ENCODE measurements at regions not wholly inside any gene's neighbourhood (a gene's known extent, or its start where the extent isn't known, plus 50 kb on each side); places are given as distances from the start of the nearest gene placed in this dataset.

DNA sequence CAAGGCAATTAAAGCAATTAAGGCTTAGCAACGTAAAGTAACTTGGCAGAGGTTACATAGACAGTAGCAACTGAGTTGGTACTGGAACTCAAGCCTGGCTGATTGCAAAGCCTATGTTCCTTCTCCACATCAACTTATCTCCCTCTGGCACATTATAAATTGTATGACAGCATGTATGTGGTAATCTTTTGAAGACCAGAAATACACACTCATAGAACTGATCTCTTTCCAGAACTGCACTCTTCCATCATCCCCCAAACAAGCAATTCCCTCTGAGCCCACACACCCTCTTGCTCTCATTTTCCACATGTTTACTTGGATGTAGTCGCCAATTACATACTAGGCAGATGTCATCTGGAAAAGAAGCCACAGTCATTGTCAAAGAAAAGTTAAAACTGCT, 502.2 kb downstream of the PLPP3 start:
- DNase-seq (ENCODE audit: insufficient read length, low spot score) (no peak), FAIRE-seq (no peak)
- TF ChIP-seq SPI1 (IDR thresholded peaks at IDR 0.05; ENCODE audit: low read depth, low read length) (no peak), POLR2A (IDR thresholded peaks at IDR 0.05; ENCODE audit: low read depth, low read length) (no peak), PAX5 (IDR thresholded peaks at IDR 0.05; ENCODE audit: insufficient read depth, low read length, severe bottlenecking) (no peak), TAF1 (IDR thresholded peaks at IDR 0.05; ENCODE audit: low read depth, low read length) (no peak), POLR2AphosphoS5 (IDR thresholded peaks at IDR 0.05; ENCODE audit: low read depth, low read length) (no peak), POU2F2 (IDR thresholded peaks at IDR 0.05; ENCODE audit: low read depth, low read length) (no peak)

DNA sequence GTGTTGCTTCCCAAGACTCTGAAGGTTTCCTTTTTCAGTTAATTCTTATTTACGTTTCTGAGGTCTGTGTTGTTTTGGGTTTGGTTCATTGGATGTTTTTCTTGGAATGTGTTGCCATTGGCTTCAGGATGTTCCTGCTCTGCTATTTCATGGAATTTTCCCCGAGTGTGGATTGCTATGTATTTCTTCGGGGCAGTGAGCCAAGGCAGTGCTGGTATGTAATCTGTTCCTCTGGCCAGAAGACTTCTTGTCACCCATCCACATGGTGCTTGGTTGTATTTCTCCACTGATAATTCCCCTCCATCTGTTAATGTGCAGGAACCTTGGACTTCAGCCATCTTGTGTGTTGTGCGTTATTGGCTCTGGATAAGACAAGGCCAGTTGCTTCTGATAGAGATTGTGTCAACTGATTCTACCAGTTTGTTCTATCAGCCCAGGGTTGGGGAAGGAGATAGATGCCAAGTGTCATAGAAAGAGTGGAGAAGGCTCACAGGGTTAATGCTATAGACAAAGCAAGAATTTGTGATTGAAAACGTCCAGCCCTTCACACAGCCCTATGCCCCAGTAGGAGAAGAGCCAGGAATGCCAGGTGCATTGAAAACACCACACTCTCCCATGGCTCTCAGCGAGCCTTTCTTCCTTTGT, 505.2 kb downstream of the PLPP3 start:
- no peak for DNase-seq (ENCODE audit: insufficient read length, low spot score)
- FAIRE-seq: no peak
- no peak for TF ChIP-seq PAX5 (IDR thresholded peaks at IDR 0.05; ENCODE audit: insufficient read depth, low read length, severe bottlenecking)
- TF ChIP-seq TAF1 (IDR thresholded peaks at IDR 0.05; ENCODE audit: low read depth, low read length): no peak
- TF ChIP-seq POLR2A (IDR thresholded peaks at IDR 0.05; ENCODE audit: low read depth, low read length): no peak
- no peak for TF ChIP-seq SPI1 (IDR thresholded peaks at IDR 0.05; ENCODE audit: low read depth, low read length)
- TF ChIP-seq POLR2AphosphoS5 (IDR thresholded peaks at IDR 0.05; ENCODE audit: low read depth, low read length): no peak
- TF ChIP-seq POU2F2 (IDR thresholded peaks at IDR 0.05; ENCODE audit: low read depth, low read length): no peak

DNA sequence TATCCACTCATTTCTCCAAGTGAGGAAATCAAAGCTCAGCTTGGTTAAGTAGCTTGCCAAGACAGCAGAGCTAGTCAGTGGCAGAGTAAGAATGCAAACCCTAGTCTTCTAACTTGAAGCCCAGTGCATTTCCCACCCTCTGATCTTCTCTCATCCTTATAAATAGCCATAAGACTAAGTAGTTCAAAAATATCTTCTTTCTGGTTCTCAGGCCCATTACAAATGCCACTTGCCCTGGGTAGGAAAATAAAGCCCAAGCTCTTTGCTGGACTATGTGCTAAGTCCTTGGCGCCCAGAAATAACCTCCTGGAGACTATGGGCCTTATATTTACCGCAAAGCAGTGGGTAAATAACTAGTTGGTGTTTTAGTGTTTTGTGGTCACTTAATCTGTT, 505.8 kb downstream of the PLPP3 start:
- no peak for TF ChIP-seq POLR2AphosphoS5 (IDR thresholded peaks at IDR 0.05; ENCODE audit: low read depth, low read length)
- no peak for TF ChIP-seq POU2F2 (IDR thresholded peaks at IDR 0.05; ENCODE audit: low read depth, low read length)
- FAIRE-seq (no peak), DNase-seq (ENCODE audit: insufficient read length, low spot score) (no peak)

DNA sequence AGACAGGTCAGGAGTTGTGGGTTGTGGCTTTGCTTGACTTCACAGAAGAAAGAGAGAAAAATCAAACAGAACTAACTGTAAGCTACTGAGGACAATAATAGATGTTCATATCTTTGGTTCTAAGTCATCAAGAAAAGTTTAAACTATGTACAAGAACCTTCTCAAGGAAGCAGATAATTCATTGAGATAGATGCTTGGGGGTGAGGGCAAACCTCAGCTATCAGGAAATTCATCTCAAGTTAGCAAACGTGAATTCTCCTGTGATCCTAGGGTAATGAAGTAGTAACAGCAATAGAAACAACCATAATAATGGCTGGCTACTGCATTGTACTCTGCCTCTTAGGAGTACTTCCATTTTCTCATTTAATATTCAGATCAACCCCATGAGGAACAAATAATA, 506.2 kb downstream of the PLPP3 start:
- FAIRE-seq: no peak
- no peak for DNase-seq (ENCODE audit: insufficient read length, low spot score)
- TF ChIP-seq POU2F2 (IDR thresholded peaks at IDR 0.05; ENCODE audit: low read depth, low read length): no peak
- no peak for TF ChIP-seq POLR2A (IDR thresholded peaks at IDR 0.05; ENCODE audit: low read depth, low read length)
- no peak for TF ChIP-seq POLR2AphosphoS5 (IDR thresholded peaks at IDR 0.05; ENCODE audit: low read depth, low read length)
- no peak for TF ChIP-seq TAF1 (IDR thresholded peaks at IDR 0.05; ENCODE audit: low read depth, low read length)
- TF ChIP-seq SPI1 (IDR thresholded peaks at IDR 0.05; ENCODE audit: low read depth, low read length): no peak
- TF ChIP-seq PAX5 (IDR thresholded peaks at IDR 0.05; ENCODE audit: insufficient read depth, low read length, severe bottlenecking): no peak

DNA sequence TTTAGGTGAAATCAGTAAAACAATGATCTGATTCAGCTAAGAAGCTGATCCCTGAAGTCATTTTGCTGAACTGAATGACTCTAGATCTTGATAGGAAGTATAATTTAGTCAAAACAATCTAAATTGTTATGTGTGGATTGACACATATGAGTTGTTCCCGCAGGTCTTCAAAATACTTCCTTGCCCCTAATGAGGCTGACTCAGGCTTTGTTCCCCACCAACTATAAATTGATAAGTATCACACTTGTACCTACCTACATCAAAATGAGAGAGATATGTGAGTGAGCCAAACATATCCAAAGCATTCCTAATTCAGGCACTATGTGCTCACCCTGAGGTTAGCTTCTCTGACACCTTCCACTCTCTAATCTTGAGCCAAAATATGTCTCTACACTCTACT, 507.1 kb downstream of the PLPP3 start:
- FAIRE-seq (no peak), DNase-seq (ENCODE audit: insufficient read length, low spot score) (no peak)
- TF ChIP-seq POLR2AphosphoS5 (IDR thresholded peaks at IDR 0.05; ENCODE audit: low read depth, low read length): no peak
- no peak for TF ChIP-seq POLR2A (IDR thresholded peaks at IDR 0.05; ENCODE audit: low read depth, low read length)
- TF ChIP-seq POU2F2 (IDR thresholded peaks at IDR 0.05; ENCODE audit: low read depth, low read length): no peak
- TF ChIP-seq PAX5 (IDR thresholded peaks at IDR 0.05; ENCODE audit: insufficient read depth, low read length, severe bottlenecking): no peak
- no peak for TF ChIP-seq TAF1 (IDR thresholded peaks at IDR 0.05; ENCODE audit: low read depth, low read length)
- no peak for TF ChIP-seq SPI1 (IDR thresholded peaks at IDR 0.05; ENCODE audit: low read depth, low read length)

DNA sequence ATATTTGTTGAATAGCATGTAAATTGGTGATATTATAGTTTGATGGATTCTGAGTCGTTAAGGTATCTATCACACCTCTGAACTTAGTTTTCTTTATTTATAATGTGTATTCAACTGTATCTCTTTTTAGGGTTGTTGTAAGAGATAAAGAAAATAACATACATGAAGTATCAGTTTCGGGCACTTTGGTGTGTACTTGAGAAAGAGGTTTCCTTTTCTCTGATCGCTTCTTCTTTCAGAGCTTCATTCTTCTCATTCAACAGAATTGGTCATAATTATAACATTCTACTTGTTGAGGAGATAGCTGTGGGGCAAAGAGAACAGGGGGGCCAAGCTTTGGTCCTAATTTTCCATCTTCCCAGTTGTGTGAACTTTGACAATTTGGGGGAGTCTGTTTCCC, 508.0 kb downstream of the PLPP3 start:
- no peak for TF ChIP-seq TAF1 (IDR thresholded peaks at IDR 0.05; ENCODE audit: low read depth, low read length)
- no peak for TF ChIP-seq SPI1 (IDR thresholded peaks at IDR 0.05; ENCODE audit: low read depth, low read length)
- TF ChIP-seq POLR2AphosphoS5 (IDR thresholded peaks at IDR 0.05; ENCODE audit: low read depth, low read length): no peak
- no peak for TF ChIP-seq POU2F2 (IDR thresholded peaks at IDR 0.05; ENCODE audit: low read depth, low read length)
- TF ChIP-seq POLR2A (IDR thresholded peaks at IDR 0.05; ENCODE audit: low read depth, low read length): no peak
- TF ChIP-seq PAX5 (IDR thresholded peaks at IDR 0.05; ENCODE audit: insufficient read depth, low read length, severe bottlenecking): no peak
- DNase-seq (ENCODE audit: insufficient read length, low spot score): no peak
- no peak for FAIRE-seq

DNA sequence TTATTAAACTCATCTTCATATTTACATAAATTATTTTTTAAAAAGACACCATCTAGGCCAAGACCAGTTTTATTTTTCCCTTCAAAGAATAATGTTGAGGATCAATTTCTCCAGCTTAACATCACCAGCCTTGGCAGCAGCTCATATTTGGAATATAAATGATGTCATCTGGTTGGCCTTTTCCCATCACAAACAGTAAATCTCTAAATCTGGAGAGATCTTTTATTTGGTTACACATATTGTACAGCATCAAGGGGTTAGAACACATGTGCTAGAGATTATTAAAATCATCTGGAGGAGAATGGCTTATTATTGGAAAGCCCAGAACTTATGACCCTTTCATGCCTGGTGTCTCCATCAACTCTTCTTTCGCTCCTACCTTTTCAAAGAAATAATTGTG, 508.8 kb downstream of the PLPP3 start:
- FAIRE-seq (no peak), DNase-seq (ENCODE audit: insufficient read length, low spot score) (no peak)
- no peak for TF ChIP-seq TAF1 (IDR thresholded peaks at IDR 0.05; ENCODE audit: low read depth, low read length)
- no peak for TF ChIP-seq POLR2AphosphoS5 (IDR thresholded peaks at IDR 0.05; ENCODE audit: low read depth, low read length)
- no peak for TF ChIP-seq POU2F2 (IDR thresholded peaks at IDR 0.05; ENCODE audit: low read depth, low read length)
- no peak for TF ChIP-seq SPI1 (IDR thresholded peaks at IDR 0.05; ENCODE audit: low read depth, low read length)
- TF ChIP-seq PAX5 (IDR thresholded peaks at IDR 0.05; ENCODE audit: insufficient read depth, low read length, severe bottlenecking): no peak
- TF ChIP-seq POLR2A (IDR thresholded peaks at IDR 0.05; ENCODE audit: low read depth, low read length): no peak

DNA sequence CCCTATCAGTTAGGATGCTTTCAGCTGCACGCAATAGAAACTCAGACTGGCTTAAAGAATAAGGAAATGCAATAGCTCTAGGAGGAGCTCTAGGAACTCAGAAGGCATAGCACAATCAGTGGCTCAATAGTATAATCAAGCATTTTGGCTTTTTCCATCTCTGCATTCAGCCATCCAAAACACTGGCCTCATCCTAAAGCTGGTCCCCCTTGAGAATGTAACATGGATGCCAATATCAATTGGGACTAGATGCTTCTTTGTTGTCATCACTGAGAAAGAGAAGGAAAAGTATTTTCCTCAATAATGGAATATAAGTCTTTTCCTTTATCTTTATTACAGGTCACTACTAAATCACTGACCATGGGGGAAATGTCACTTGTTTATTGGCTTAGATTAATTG, 509.5 kb downstream of the PLPP3 start:
- TF ChIP-seq SPI1 (IDR thresholded peaks at IDR 0.05; ENCODE audit: low read depth, low read length): no peak
- no peak for TF ChIP-seq POLR2AphosphoS5 (IDR thresholded peaks at IDR 0.05; ENCODE audit: low read depth, low read length)
- no peak for TF ChIP-seq POU2F2 (IDR thresholded peaks at IDR 0.05; ENCODE audit: low read depth, low read length)
- TF ChIP-seq TAF1 (IDR thresholded peaks at IDR 0.05; ENCODE audit: low read depth, low read length): no peak
- TF ChIP-seq PAX5 (IDR thresholded peaks at IDR 0.05; ENCODE audit: insufficient read depth, low read length, severe bottlenecking): no peak
- no peak for TF ChIP-seq POLR2A (IDR thresholded peaks at IDR 0.05; ENCODE audit: low read depth, low read length)
- FAIRE-seq: no peak

DNA sequence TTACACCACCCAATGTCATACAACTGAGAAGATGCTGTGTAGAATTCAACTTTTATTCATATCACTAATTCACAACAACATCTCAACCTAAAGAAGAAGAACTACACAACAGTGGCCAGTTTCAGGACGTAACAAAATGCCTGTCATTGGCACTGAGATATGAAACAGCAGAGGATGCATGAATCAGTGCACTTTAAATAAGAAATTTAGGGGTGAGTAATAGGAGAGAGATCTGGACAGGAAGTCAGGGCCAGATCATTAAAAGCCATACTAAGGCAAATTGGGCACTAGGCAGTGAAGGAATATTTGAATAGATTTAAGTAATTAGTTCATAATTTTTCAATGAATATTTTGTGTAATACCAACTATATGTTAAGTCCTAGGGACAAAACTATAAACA, 510.5 kb downstream of the PLPP3 start:
- TF ChIP-seq POU2F2 (IDR thresholded peaks at IDR 0.05; ENCODE audit: low read depth, low read length) (no peak), SPI1 (IDR thresholded peaks at IDR 0.05; ENCODE audit: low read depth, low read length) (no peak), TAF1 (IDR thresholded peaks at IDR 0.05; ENCODE audit: low read depth, low read length) (no peak), PAX5 (IDR thresholded peaks at IDR 0.05; ENCODE audit: insufficient read depth, low read length, severe bottlenecking) (no peak), POLR2AphosphoS5 (IDR thresholded peaks at IDR 0.05; ENCODE audit: low read depth, low read length) (no peak), POLR2A (IDR thresholded peaks at IDR 0.05; ENCODE audit: low read depth, low read length) (no peak)
- FAIRE-seq: no peak
- DNase-seq (ENCODE audit: insufficient read length, low spot score): no peak

More for the DNA sequence above, 509.5 kb downstream of the PLPP3 start:
- no peak for DNase-seq (ENCODE audit: insufficient read length, low spot score)

DNA sequence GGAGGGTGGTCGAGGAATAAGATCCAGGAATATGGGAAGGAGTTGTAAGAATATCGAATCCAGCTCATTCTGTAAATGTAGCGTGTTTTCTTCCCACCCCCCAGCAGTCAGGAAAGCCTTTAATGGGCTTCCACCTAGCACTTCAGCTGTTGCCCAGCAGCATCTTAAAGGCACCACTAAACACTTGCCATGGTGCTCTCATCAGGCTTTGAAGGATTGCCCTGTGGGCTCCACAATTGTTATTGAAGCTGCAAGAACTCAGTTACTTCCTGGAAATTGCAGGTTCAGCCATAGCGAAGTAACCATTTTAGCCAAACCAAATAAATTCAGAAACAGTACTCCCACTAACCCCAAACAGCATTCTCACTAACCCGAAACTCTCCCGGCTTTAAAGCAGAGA, 511.2 kb downstream of the PLPP3 start:
- FAIRE-seq: no peak
- TF ChIP-seq POLR2AphosphoS5 (IDR thresholded peaks at IDR 0.05; ENCODE audit: low read depth, low read length): no peak
- no peak for TF ChIP-seq PAX5 (IDR thresholded peaks at IDR 0.05; ENCODE audit: insufficient read depth, low read length, severe bottlenecking)
- no peak for TF ChIP-seq POLR2A (IDR thresholded peaks at IDR 0.05; ENCODE audit: low read depth, low read length)
- no peak for TF ChIP-seq POU2F2 (IDR thresholded peaks at IDR 0.05; ENCODE audit: low read depth, low read length)
- TF ChIP-seq SPI1 (IDR thresholded peaks at IDR 0.05; ENCODE audit: low read depth, low read length): no peak
- TF ChIP-seq TAF1 (IDR thresholded peaks at IDR 0.05; ENCODE audit: low read depth, low read length): no peak

More for the DNA sequence above, 511.2 kb downstream of the PLPP3 start:
- no peak for DNase-seq (ENCODE audit: insufficient read length, low spot score)
